ENCODE measurements at regions not wholly inside any gene's neighbourhood (a gene's known extent, or its start where the extent isn't known, plus 50 kb on each side); places are given as distances from the start of the nearest gene placed in this dataset.
A peak's percentile ranks its signal among the peaks of the same experiment; 100 is the strongest.

- DNase-seq (ENCODE audit: low spot score), result no peak
These were observed 255.6 kb upstream of the CTAGE1 start for GRCh38 chr18:22673182-22673862.

- no peak for DNase-seq (ENCODE audit: low spot score)
These were observed 256.6 kb upstream of the CTAGE1 start for GRCh38 chr18:22674272-22674671.

DNA sequence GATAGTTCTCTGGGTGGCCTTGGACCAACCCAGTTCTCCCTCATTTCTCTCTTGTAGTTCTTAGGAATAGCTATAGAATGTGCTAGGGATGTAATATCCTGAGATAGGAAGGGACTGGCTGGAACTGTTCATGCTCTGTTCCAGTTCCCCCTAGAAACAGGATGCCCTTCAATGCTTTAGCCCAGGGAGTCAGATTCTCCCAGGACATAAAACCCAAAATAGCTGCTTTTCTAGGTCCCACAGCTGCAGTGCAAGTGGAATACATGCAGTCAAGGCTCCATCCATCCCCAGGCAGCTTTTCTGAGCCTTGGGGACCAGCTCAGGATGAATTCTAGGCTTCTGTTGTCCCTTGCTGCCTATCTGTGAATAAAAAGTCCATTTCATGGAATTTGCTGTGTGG lies 257.3 kb upstream of the CTAGE1 start:
- DNase-seq (ENCODE audit: low spot score), result no peak

DNA sequence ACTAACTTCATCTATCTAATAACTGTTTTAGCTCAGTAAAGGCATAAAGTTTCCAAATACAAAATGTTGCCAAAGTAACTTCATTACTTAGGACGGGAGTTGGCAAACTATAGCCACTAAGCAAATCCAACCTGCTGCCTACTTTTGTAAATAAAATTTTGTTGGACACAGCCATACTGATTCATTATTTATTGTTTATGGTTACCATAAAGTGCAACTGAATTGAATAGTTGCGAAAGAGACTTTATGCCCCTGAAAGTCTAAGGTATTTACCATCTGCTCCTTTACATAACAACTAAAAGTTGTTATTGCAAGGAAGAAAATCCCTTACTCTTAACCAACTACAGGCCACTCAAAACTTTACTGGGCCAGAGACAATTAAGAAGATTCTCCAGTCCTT lies 256.7 kb upstream of the RBBP8 start:
- no peak for DNase-seq (ENCODE audit: low spot score)

- DNase-seq (ENCODE audit: low spot score), result no peak
These were observed 254.6 kb upstream of the RBBP8 start for GRCh38 chr18:22678486-22678885.

- no peak for DNase-seq (ENCODE audit: low spot score)
These were observed 252.2 kb upstream of the RBBP8 start for GRCh38 chr18:22680944-22681343.

GRCh38 chr18:22681908-22682307 lies 251.2 kb upstream of the RBBP8 start:
- no peak for DNase-seq (ENCODE audit: low spot score)

DNA sequence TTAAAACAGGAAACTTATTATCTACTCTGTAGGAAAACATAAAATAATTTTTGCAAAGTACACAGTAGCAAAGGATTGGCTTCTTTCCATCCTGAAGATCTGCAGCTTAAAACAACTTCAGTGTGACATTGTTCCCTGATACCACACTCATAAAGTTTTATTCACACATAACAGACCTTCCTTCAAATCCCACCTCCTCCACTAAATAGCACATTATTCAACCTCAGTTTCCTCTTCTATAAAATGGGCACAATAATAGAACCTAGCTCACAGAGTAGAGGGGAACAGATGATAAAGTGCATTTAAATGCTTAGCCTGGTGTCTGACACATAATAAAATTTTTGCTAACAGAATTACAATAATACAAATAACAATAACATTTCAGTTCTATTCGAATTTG lies 250.4 kb upstream of the RBBP8 start:
- DNase-seq (ENCODE audit: low spot score), result no peak

DNA sequence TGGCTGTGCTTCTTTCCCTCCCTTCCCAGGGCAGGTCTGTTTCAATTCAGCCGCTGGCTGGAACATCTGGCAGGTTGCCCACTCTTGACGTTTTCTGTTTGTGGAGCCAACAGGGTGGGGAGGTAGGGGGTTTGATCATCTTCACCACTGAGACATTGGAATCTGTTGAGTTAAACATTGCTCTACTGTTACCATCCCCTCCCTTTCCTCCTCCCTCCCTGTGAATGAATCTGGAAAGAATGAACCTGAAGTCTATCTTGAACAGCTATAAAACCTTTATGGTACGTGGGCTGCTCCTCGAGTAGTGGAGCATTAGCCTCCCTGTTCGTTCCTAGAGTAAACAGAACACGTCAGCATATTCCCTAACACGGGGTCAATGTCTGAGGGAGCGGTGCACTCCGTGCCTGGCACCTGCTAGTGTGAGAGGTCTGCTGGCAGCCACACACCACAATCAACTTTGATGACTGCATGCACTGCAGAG lies 249.9 kb upstream of the RBBP8 start:
- DNase-seq (ENCODE audit: low spot score), result peak; percentile 7

DNA sequence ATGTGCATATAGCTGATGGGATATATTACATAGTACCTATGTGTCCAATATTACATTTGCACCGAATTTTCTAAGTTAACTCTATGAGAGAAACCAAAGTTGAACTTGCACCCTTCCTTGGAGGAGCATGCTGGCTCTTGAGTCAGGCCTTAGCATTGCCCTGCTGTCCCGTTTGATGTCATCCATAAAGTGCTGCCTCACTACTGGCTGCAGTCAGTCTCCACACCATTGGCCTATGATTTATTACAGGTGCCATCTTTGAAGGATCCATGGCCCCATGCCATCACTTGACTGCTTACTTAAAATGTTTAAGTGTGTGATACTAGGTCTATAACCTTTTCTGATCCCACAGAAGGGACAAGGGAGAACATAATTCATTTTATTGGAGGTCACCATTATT lies 249.3 kb upstream of the RBBP8 start:
- DNase-seq (ENCODE audit: low spot score), result no peak

DNA sequence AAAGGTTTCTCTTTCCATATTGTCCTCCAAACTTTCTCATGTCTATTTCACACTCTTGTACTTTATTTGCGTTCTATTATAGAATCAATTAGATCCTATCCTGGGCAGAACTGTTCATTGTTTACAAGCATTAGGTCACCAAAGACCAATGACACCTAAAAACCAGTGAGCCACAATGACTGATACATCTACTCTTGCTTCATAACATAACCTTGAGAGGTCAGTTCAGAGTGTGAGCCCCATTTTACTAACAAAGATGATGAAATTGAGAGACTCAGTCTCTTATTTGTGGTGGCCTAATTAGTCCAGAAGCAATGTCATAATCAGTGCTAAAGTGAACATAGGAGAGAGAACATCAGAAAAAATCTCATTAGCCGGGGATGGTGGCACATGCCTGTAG lies 248.9 kb upstream of the RBBP8 start:
- no peak for DNase-seq (ENCODE audit: low spot score)

DNA sequence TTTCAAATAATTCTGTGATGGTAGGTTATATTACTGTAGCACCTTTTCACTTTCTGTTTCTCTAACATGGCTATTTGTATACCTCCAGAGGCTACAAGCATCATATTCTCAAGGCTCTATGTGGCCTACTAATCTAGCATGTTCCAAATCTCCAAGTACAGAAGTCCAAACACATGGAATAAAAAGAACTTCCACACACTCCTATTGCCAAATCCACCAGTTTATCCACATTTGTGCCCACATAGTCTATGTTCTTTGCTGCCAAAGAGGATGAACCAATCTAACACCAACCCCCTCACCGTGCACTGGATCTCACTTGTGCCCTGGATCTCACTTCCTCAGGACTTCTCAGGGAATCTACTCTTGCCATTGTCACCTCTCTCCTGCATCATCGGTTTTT lies 247.3 kb upstream of the RBBP8 start:
- DNase-seq (ENCODE audit: low spot score), result no peak

GRCh38 chr18:22687892-22688680 lies 245.0 kb upstream of the RBBP8 start:
- no peak for DNase-seq (ENCODE audit: low spot score)

DNA sequence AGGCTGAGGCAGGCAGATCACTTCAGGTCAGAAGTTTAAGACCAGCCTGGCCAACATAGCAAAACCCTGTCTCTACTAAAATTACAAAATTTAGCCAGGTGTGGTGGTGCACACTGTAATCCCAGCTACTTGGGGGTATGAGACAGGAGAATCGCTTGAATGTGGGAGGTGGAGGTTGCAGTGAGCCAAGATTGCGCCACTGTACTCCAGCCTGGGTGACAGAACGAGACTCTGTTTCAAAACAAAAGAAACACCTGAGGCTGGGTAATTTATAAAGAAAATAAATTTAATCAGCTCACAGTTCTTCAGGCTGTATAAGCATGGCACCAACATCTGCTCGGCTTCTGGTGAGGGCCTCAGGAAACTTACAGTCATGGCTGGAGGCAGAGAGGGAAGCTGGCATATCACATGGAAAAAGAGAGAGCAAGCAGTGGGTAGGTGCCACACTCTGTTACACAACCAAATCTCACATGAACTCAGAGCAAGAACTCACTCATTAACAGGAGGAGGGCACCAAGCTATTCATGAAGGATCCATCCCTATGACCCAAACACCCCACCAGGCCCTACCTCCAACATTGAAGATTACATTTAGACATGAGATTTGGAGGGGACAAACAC lies 244.1 kb upstream of the RBBP8 start:
- no peak for DNase-seq (ENCODE audit: low spot score)

DNA sequence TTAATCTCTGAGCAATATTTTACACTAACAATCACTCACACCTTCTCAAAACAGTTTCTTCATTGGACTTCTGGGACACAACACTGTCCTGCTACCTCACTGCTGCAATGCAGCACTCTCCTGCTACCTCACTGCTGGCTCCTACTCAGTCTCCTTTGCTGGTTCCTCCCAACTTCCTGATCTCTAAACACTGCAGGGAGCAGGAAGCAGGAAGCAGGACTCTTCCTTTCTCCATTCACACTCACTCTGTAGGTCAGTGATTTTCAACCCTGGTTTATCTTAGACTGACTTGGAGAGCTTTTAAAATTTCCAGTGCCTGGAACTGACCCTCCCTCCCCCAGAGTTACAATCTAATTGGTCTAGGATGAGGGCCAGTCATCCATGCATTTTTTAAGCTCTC lies 243.4 kb upstream of the RBBP8 start:
- DNase-seq (ENCODE audit: low spot score), result no peak

GRCh38 chr18:22690556-22690955 lies 242.6 kb upstream of the RBBP8 start:
- DNase-seq (ENCODE audit: low spot score), result no peak

- DNase-seq (ENCODE audit: low spot score), result no peak
These were observed 241.0 kb upstream of the RBBP8 start for GRCh38 chr18:22691946-22692710.

- DNase-seq (ENCODE audit: low spot score), result no peak
These were observed 238.2 kb upstream of the RBBP8 start for GRCh38 chr18:22694954-22695353.

GRCh38 chr18:22695674-22696073 lies 237.5 kb upstream of the RBBP8 start:
- no peak for DNase-seq (ENCODE audit: low spot score)

DNA sequence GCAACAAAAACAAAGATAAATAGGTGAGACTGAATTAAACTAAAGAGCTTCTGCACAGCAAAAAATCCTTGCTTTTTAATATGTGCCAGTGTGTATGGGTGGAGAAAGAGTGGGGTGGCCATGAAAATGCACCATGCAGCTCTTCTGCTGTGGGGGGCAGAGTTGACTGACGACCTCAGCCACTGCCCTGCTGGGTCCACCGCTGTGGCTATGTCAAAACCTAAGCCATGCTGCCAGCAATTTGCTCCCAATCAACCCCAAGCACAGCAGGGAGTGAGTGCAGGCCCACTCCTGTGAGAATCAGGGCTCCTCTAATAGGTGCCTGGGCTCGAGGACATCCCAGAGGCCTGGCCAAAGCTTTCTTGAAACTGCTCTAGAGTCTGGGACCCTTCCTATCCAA lies 235.6 kb upstream of the RBBP8 start:
- no peak for DNase-seq (ENCODE audit: low spot score)

- DNase-seq (ENCODE audit: low spot score), result no peak
These were observed 234.4 kb upstream of the RBBP8 start for GRCh38 chr18:22698711-22699110.

GRCh38 chr18:22699629-22700028 lies 233.5 kb upstream of the RBBP8 start:
- no peak for DNase-seq (ENCODE audit: low spot score)
